A549 (cell line): ENCODE measurements at regions not wholly inside any gene's neighbourhood (a gene's known extent, or its start where the extent isn't known, plus 50 kb on each side); places are given as distances from the start of the nearest gene placed in this dataset.
A peak's percentile ranks its signal among the peaks of the same experiment; 100 is the strongest.

ENCODE experiments used
- ATAC-seq, 2 experiments: fragments of 200-7000 bp in 1 of 2; fragments of >200 bp in 1 of 2; cut with Nextera tagmentation in 1 of 2; cut with Tn5 transposase in 1 of 2; 3 replicates each; pipeline versions ENCODE4 v1.8.0 to v1.9.1; 2018 to 2020; ENCODE audit warnings: mild to moderate bottlenecking in 1 of 2, moderate library complexity in 1 of 2
- CTCF ChIA-PET: fragments of 300-600 bp; sonication (Branson Sonifier 250); formaldehyde crosslinking; extraction: SDS; loops from one replicate; lab custom pipeline; 2021; ENCODE audit warnings: antibody characterized with exemption, inconsistent platforms; lab: Yijun Ruan, JAX
- POLR2A ChIA-PET: fragments of 350-600 bp; formaldehyde crosslinking; extraction: SDS; loops from one replicate; lab custom pipeline; 2021; ENCODE audit warnings: antibody characterized with exemption, inconsistent platforms; lab: Yijun Ruan, JAX
- DNase-seq, 2 experiments: peaks; one replicate each; pipeline versions ENCODE4 v3.0.0 to v3.0.0-alpha.2; 2011 to 2016; ENCODE audit warnings: low read depth in 1 of 2, low spot score in 1 of 2
- FAIRE-seq: peaks from 2 replicates; lab custom pipeline; 2011; peaks lifted over from hg19 to GRCh38; lab: Jason Lieb, UNC
- H3K27ac ChIP-seq, 2 experiments: fragments of >200 bp; sonication (Bioruptor Twin); formaldehyde crosslinking; 3 replicates each; pipeline ENCODE4 v1.5.1; 2016 to 2017
- H3K4me1 ChIP-seq: fragments of >200 bp; sonication (Bioruptor Twin); formaldehyde crosslinking; 3 replicates; pipeline ENCODE4 v1.6.1; 2016
- H3K4me2 ChIP-seq: fragments of >200 bp; sonication (Bioruptor Twin); formaldehyde crosslinking; 3 replicates; pipeline ENCODE4 v1.6.1; 2016
- H3K4me3 ChIP-seq: fragments of >200 bp; sonication (Bioruptor Twin); formaldehyde crosslinking; 3 replicates; pipeline ENCODE4 v1.5.1; 2016
- H3K9me3 ChIP-seq: fragments of >200 bp; sonication (Bioruptor Twin); formaldehyde crosslinking; 3 replicates; pipeline ENCODE4 v1.6.1; 2016
- BHLHE40 ChIP-seq: IDR thresholded peaks from 2 replicates; pipeline ENCODE4 v1.6.1; 2012; ENCODE audit warnings: low read depth, low read length, inconsistent platforms
- ESRRA ChIP-seq: fragments of 150-350 bp; IDR thresholded peaks from 2 replicates; pipeline ENCODE4 v1.6.1; 2014; ENCODE audit warnings: mild to moderate bottlenecking, low read length, borderline replicate concordance
- GATA3 ChIP-seq: IDR thresholded peaks from 2 replicates; pipeline ENCODE4 v1.6.1; 2012; ENCODE audit warnings: borderline replicate concordance
- HES2 ChIP-seq: fragments of >200 bp; sonication (Bioruptor Twin); formaldehyde crosslinking; IDR thresholded peaks from 2 replicates; pipeline ENCODE4 v1.6.1; 2016
- HOXA7 ChIP-seq: fragments of 250-450 bp; sonication (Bioruptor Pico); IDR thresholded peaks from 2 replicates; pipeline ENCODE4 v1.5.0; 2020; ENCODE audit warnings: mild to moderate bottlenecking, moderate library complexity
- HOXB13 ChIP-seq: fragments of 250-450 bp; sonication (Bioruptor Pico); IDR thresholded peaks from 2 replicates; pipeline ENCODE4 v1.5.0; 2020; ENCODE audit warnings: low read depth, mild to moderate bottlenecking, moderate library complexity
- JUN ChIP-seq, 2 experiments: fragments of >200 bp; sonication (Bioruptor Twin); formaldehyde crosslinking; IDR thresholded peaks; 2 replicates in 1 of 2; 3 replicates in 1 of 2; pipeline ENCODE4 v1.6.1; 2016 to 2017
- KDM1A ChIP-seq: fragments of 200-600 bp; sonication (generic); IDR thresholded peaks from 2 replicates; pipeline ENCODE4 v1.6.1; 2016; ENCODE audit warnings: low read depth, mild to moderate bottlenecking
- MAX ChIP-seq: IDR thresholded peaks from 2 replicates; pipeline ENCODE4 v1.6.1; 2012
- MAZ ChIP-seq: fragments of 150-350 bp; IDR thresholded peaks from 2 replicates; pipeline ENCODE4 v1.6.1; 2014; ENCODE audit warnings: antibody characterized with exemption, low read depth, low read length, borderline replicate concordance
- NFE2L2 ChIP-seq: fragments of 150-350 bp; conservative IDR thresholded peaks from 2 replicates; pipeline ENCODE4 v1.6.1; 2014; ENCODE audit warnings: low read length
- NR3C1 ChIP-seq: fragments of >200 bp; sonication (Bioruptor Twin); formaldehyde crosslinking; IDR thresholded peaks from 3 replicates; pipeline ENCODE4 v1.6.1; 2017
- PHF8 ChIP-seq: fragments of 200-600 bp; sonication (generic); IDR thresholded peaks from 2 replicates; pipeline ENCODE4 v1.6.1; 2016; ENCODE audit warnings: low read depth, mild to moderate bottlenecking, antibody characterized with exemption, moderate library complexity, borderline replicate concordance
- RAD21 ChIP-seq, 2 experiments: fragments of >200 bp in 1 of 2; sonication (Bioruptor Twin) in 1 of 2; formaldehyde crosslinking in 1 of 2; IDR thresholded peaks in 1 of 2; conservative IDR thresholded peaks in 1 of 2; 2 replicates in 1 of 2; 3 replicates in 1 of 2; pipeline ENCODE4 v1.6.1; 2012 to 2018; ENCODE audit warnings: inconsistent platforms in 1 of 2
- SREBF2 ChIP-seq: fragments of 450-650 bp; IDR thresholded peaks from 2 replicates; pipeline ENCODE4 v1.6.1; 2014; ENCODE audit warnings: mild to moderate bottlenecking, moderate library complexity
- TP53 ChIP-seq: fragments of 250-450 bp; sonication (Bioruptor Pico); IDR thresholded peaks from 2 replicates; pipeline ENCODE4 v1.5.0; 2021; ENCODE audit warnings: mild to moderate bottlenecking, moderate library complexity
- USF2 ChIP-seq: fragments of 450-650 bp; IDR thresholded peaks from 2 replicates; pipeline ENCODE4 v1.6.1; 2014; ENCODE audit warnings: antibody characterized with exemption
- ZC3H11A ChIP-seq: fragments of 450-650 bp; IDR thresholded peaks from 2 replicates; pipeline ENCODE4 v1.6.1; 2014; ENCODE audit warnings: antibody characterized with exemption, mild to moderate bottlenecking
- ZSCAN20 ChIP-seq: fragments of 250-450 bp; sonication (Bioruptor Pico); IDR thresholded peaks from 2 replicates; pipeline ENCODE4 v1.8.0; 2022; ENCODE audit warnings: mild to moderate bottlenecking, moderate library complexity
- WGBS: methylation state at CpG from one replicate; pipeline ENCODE4 v1.1.6; 2017; ENCODE audit errors: missing lambda C conversion rate; 5-methylcytosine and 5-hydroxymethylcytosine counted together
- TF ChIP-seq, protein P1 (sequence below): fragments of 150-350 bp; IDR thresholded peaks from 2 replicates; pipeline ENCODE4 v1.6.1; 2014; ENCODE audit warnings: low read depth, mild to moderate bottlenecking, low read length
- TF ChIP-seq, protein P2 (sequence below): fragments of 250-450 bp; sonication (Bioruptor Pico); IDR thresholded peaks from 2 replicates; pipeline ENCODE4 v1.5.0; 2021; ENCODE audit warnings: mild to moderate bottlenecking, moderate library complexity, borderline replicate concordance

DNA sequence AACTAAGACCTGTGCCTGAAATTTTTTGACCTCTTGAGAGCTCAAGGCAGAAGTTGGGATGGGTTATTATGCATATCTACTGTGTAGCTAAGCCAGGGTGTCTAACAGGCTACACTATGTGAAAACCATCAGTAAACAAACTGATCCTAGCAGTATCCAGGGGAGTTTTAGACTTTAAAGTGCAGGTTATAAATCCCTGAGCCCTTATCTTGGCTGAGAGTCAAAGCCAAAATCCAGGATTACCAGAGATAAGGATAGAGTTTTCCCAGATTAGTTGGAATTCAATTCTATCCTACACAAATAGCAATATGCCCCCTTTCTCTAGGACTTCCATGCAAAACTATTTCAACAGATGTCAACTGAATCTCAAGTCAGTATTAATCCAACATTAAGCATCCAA is 1229.7 kb downstream of the GRIK2 start:
- Histone ChIP-seq H3K4me1 (no peaks in the 10 kb centered on the region), H3K4me3 (no peak overlapping the region), H3K9me3 (no peaks in the 10 kb centered on the region), H3K4me2 (no peak overlapping the region), H3K27ac (no peak overlapping the region)
- CTCF ChIA-PET: no interaction called here
- TF ChIP-seq MAX (no peak), HES2 (no peak), KDM1A (no peak), ZSCAN20 (CRISPR knock-in tag) (no peak), BHLHE40 (no peak), NFE2L2 (no peak), PHF8 (no peak), ZC3H11A (no peak), HOXB13 (CRISPR knock-in tag) (no peak), HOXA7 (no peak), SREBF2 (no peak), ESRRA (no peak)
- no peak for ATAC-seq
- no peak for DNase-seq
- FAIRE-seq: no peak
- POLR2A ChIA-PET: no interaction called here

DNA sequence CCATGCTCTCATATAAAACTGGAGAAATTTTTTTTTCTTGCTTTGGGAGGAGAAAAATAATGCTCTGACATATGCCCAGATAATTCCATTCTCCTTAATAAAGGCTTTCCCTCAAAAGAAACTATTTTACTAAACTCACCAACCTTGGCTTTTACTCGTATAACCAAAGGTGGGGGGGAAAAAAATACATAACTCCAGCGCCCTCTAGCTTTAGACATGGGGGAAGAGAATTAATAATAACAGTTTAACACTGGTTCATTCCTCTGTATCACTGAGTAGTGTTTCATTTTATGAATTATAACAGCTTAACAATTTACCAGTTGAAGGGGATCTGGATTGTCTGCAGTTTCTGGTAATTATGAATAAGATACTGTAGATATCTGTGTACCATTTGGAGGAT is 1226.1 kb downstream of the GRIK2 start:
- Histone ChIP-seq H3K4me1 (no peaks in the 10 kb centered on the region), H3K4me2 (no peak overlapping the region), H3K27ac (no peak overlapping the region), H3K9me3 (no peaks in the 10 kb centered on the region), H3K4me3 (no peak overlapping the region)
- TF ChIP-seq TP53 (CRISPR knock-in tag) (no peak), PHF8 (no peak), RAD21 (conservative IDR thresholded peaks at IDR 0.05 in 1 of 2, IDR thresholded peaks at IDR 0.05 in 1 of 2) (peak in 1 of 2 experiments; percentile 21; a peak in 1 of 5 replicates), MAX (no peak), MAZ (no peak), JUN (IDR thresholded peaks at IDR 0.05) (no peak)
- 2% methylated on average over 2 of the region's 2 CpGs for WGBS
- POLR2A ChIA-PET: no interaction called here
- CTCF ChIA-PET: no interaction called here
- FAIRE-seq (no peak), ATAC-seq (no peak), DNase-seq (no peak)

DNA sequence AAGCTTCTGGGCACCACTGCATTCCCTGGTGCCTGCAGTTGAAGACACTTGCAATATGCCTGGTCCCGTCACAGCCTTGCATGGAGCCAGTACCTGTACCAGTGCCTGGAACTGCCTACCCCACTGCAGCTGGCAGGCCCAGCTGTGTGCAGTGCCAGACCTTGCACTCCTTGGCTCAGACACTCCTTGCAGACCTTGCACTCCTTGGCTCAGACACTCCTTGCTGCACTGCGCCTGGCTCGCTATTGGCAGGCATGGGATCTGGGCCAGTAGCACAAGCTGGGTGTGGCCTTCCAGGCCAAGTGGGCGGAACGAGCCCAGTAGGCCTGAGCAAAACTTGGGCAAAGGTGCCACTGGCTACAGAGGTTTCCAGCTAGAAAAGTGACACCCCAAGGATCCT is 1189.1 kb downstream of the GRIK2 start:
- Histone ChIP-seq H3K4me2 (no peak overlapping the region), H3K27ac (no peak overlapping the region), H3K4me3 (no peak overlapping the region), H3K4me1 (no peaks in the 10 kb centered on the region), H3K9me3 (no peaks in the 10 kb centered on the region)
- no peak for TF ChIP-seq GATA3
- FAIRE-seq (no peak), ATAC-seq (no peak), DNase-seq (no peak)
- CTCF ChIA-PET: no interaction called here
- WGBS: 0% methylated on average over 1 of the region's 5 CpGs
- POLR2A ChIA-PET: no interaction called here

GRCh38 chr6:102581378-102582124 is 1188.0 kb downstream of the GRIK2 start:
- Histone ChIP-seq H3K4me1 (no peaks in the 10 kb centered on the region), H3K9me3 (no peaks in the 10 kb centered on the region), H3K4me3 (no peak overlapping the region), H3K27ac (no peak overlapping the region), H3K4me2 (no peak overlapping the region)
- CTCF ChIA-PET: no interaction called here
- WGBS: 0% methylated on average over 1 of the region's 11 CpGs
- DNase-seq: no peak
- no peak for FAIRE-seq
- POLR2A ChIA-PET: no interaction called here
- TF ChIP-seq HOXA7 (no peak), NR3C1 (no peak), USF2 (no peak), NFE2L2 (no peak), TP53 (CRISPR knock-in tag) (no peak), ZC3H11A (no peak), HOXB13 (CRISPR knock-in tag) (no peak)
- TF ChIP-seq, protein P1, sequence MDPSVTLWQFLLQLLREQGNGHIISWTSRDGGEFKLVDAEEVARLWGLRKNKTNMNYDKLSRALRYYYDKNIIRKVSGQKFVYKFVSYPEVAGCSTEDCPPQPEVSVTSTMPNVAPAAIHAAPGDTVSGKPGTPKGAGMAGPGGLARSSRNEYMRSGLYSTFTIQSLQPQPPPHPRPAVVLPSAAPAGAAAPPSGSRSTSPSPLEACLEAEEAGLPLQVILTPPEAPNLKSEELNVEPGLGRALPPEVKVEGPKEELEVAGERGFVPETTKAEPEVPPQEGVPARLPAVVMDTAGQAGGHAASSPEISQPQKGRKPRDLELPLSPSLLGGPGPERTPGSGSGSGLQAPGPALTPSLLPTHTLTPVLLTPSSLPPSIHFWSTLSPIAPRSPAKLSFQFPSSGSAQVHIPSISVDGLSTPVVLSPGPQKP: no peak
- TF ChIP-seq, protein P2, sequence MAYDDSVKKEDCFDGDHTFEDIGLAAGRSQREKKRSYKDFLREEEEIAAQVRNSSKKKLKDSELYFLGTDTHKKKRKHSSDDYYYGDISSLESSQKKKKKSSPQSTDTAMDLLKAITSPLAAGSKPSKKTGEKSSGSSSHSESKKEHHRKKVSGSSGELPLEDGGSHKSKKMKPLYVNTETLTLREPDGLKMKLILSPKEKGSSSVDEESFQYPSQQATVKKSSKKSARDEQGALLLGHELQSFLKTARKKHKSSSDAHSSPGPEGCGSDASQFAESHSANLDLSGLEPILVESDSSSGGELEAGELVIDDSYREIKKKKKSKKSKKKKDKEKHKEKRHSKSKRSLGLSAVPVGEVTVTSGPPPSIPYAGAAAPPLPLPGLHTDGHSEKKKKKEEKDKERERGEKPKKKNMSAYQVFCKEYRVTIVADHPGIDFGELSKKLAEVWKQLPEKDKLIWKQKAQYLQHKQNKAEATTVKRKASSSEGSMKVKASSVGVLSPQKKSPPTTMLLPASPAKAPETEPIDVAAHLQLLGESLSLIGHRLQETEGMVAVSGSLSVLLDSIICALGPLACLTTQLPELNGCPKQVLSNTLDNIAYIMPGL: no peak
- ATAC-seq: no peak
